IMR-90 (cell line): ENCODE measurements at regions not wholly inside any gene's neighbourhood (a gene's known extent, or its start where the extent isn't known, plus 50 kb on each side); places are given as distances from the start of the nearest gene placed in this dataset.

ENCODE experiments used
- ATAC-seq: fragments of 200-7000 bp; cut with Tn5 transposase; 2 replicates; pipeline ENCODE4 v1.9.1; 2020; ENCODE audit warnings: low read depth, mild to moderate bottlenecking, moderate library complexity
- BruUV-seq: library from RNA; stranded (reverse); fragments of 400-500 nt; replicated peaks from 2 replicates; lab custom pipeline; 2021; lab: Mats Ljungman, UMichigan
- CTCF ChIA-PET: fragments of 300-600 bp; formaldehyde crosslinking; extraction: SDS; loops from one replicate; lab custom pipeline; 2021; ENCODE audit warnings: antibody characterized with exemption; lab: Yijun Ruan, JAX
- POLR2A ChIA-PET: fragments of 300-600 bp; sonication (Branson Sonifier 250); formaldehyde crosslinking; loops from one replicate; lab custom pipeline; 2022; ENCODE audit warnings: antibody characterized with exemption; ENCODE audit not compliant: unreplicated experiment; lab: Charles Lee
- DNase-seq: peaks from one replicate; pipeline ENCODE4 v3.0.0; 2013
- H2AFZ ChIP-seq: replicated peaks from 2 replicates; pipeline ENCODE3; 2013; ENCODE audit warnings: low read length, mild to moderate bottlenecking; ENCODE audit not compliant: poor library complexity
- H2AK5ac ChIP-seq: 2 replicates; pipeline ENCODE4 v1.6.1; 2013; ENCODE audit warnings: low read depth, low read length, inconsistent platforms
- H2AK9ac ChIP-seq: replicated peaks from 2 replicates; pipeline ENCODE3; 2013; ENCODE audit warnings: mild to moderate bottlenecking, low read depth, low read length, moderate library complexity; ENCODE audit not compliant: poor library complexity
- H2BK120ac ChIP-seq: 2 replicates; pipeline ENCODE4 v1.6.1; 2013; ENCODE audit warnings: low read depth, low read length, inconsistent platforms
- H2BK15ac ChIP-seq: 3 replicates; pipeline ENCODE4 v1.6.1; 2013; ENCODE audit warnings: low read depth, low read length, inconsistent platforms
- H2BK20ac ChIP-seq: 2 replicates; pipeline ENCODE4 v1.6.1; 2013; ENCODE audit warnings: low read depth, mild to moderate bottlenecking, inconsistent platforms, low read length, moderate library complexity
- H2BK5ac ChIP-seq: 2 replicates; pipeline ENCODE4 v1.6.1; 2013; ENCODE audit warnings: mild to moderate bottlenecking, low read depth, low read length, inconsistent platforms; ENCODE audit not compliant: poor library complexity, severe bottlenecking
- H3K14ac ChIP-seq: replicated peaks from 2 replicates; pipeline ENCODE4 v1.6.1; 2013; ENCODE audit warnings: low read depth, low read length, inconsistent platforms
- H3K18ac ChIP-seq: 2 replicates; pipeline ENCODE4 v1.6.1; 2013; ENCODE audit warnings: low read depth, low read length, control low read depth
- H3K23ac ChIP-seq: 2 replicates; pipeline ENCODE4 v1.6.1; 2013; ENCODE audit warnings: low read depth, low read length, inconsistent platforms
- H3K27ac ChIP-seq: 2 replicates; pipeline ENCODE4 v1.5.1; 2013; ENCODE audit warnings: mild to moderate bottlenecking, control low read depth, low read length; ENCODE audit not compliant: insufficient read depth
- H3K27me3 ChIP-seq: 2 replicates; pipeline ENCODE4 v1.6.1; 2013; ENCODE audit warnings: low read length; ENCODE audit not compliant: control insufficient read depth, insufficient read depth
- H3K36me3 ChIP-seq: 2 replicates; pipeline ENCODE4 v1.6.1; 2013; ENCODE audit warnings: low read length, mixed read lengths; ENCODE audit not compliant: control insufficient read depth, insufficient read depth
- H3K4ac ChIP-seq: 2 replicates; pipeline ENCODE4 v1.6.1; 2013; ENCODE audit warnings: low read depth, low read length, inconsistent platforms
- H3K4me1 ChIP-seq: 2 replicates; pipeline ENCODE4 v1.6.1; 2013; ENCODE audit warnings: low read length, mixed read lengths; ENCODE audit not compliant: control insufficient read depth, insufficient read depth
- H3K4me2 ChIP-seq: 2 replicates; pipeline ENCODE4 v1.6.1; 2013; ENCODE audit warnings: low read depth, mild to moderate bottlenecking, control low read depth, low read length, moderate library complexity
- H3K4me3 ChIP-seq: 2 replicates; pipeline ENCODE4 v1.5.1; 2013; ENCODE audit warnings: low read depth, mild to moderate bottlenecking, control low read depth, low read length, moderate library complexity; ENCODE audit not compliant: insufficient read depth
- H3K56ac ChIP-seq: 2 replicates; pipeline ENCODE4 v1.6.1; 2013; ENCODE audit warnings: low read length, inconsistent platforms; ENCODE audit not compliant: insufficient read depth; ENCODE audit errors: extremely low read depth
- H3K79me1 ChIP-seq, 2 experiments: 2 replicates each; pipeline ENCODE4 v1.6.1; 2013; ENCODE audit warnings: low read length in 2 of 2, inconsistent platforms in 1 of 2, low read depth in 1 of 2
- H3K9ac ChIP-seq: 2 replicates; pipeline ENCODE4 v1.6.1; 2013; ENCODE audit warnings: low read depth, low read length, control low read depth
- H3K9me1 ChIP-seq: 2 replicates; pipeline ENCODE4 v1.6.1; 2013; ENCODE audit warnings: low read length, inconsistent platforms; ENCODE audit not compliant: insufficient read depth
- H3K9me3 ChIP-seq: 2 replicates; pipeline ENCODE4 v1.6.1; 2013; ENCODE audit warnings: low read length; ENCODE audit not compliant: control insufficient read depth, insufficient read depth
- H4K20me1 ChIP-seq: 2 replicates; pipeline ENCODE4 v1.6.1; 2013; ENCODE audit warnings: low read length, inconsistent platforms; ENCODE audit not compliant: insufficient read depth
- H4K5ac ChIP-seq: 2 replicates; pipeline ENCODE4 v1.6.1; 2013; ENCODE audit warnings: mild to moderate bottlenecking, low read depth, low read length, control low read depth
- H4K8ac ChIP-seq, 2 experiments: 2 replicates each; pipeline ENCODE4 v1.6.1; 2013; ENCODE audit warnings: low read depth in 2 of 2, low read length in 2 of 2, control low read depth in 1 of 2, inconsistent platforms in 1 of 2
- H4K91ac ChIP-seq: 2 replicates; pipeline ENCODE4 v1.6.1; 2013; ENCODE audit warnings: low read depth, low read length, inconsistent platforms; ENCODE audit not compliant: insufficient read depth
- BHLHE40 ChIP-seq: fragments of 150-350 bp; IDR thresholded peaks from 2 replicates; pipeline ENCODE4 v1.6.1; 2016; ENCODE audit warnings: mild to moderate bottlenecking, low read depth, low read length
- CHD1 ChIP-seq: IDR thresholded peaks from 2 replicates; pipeline ENCODE4 v1.6.1; 2012; ENCODE audit warnings: low read depth, low read length, improper control_type of control experiment
- CTCF ChIP-seq: conservative IDR thresholded peaks from 2 replicates; pipeline ENCODE4 v1.5.1; 2012; ENCODE audit warnings: mild to moderate bottlenecking, low read depth, low read length, improper control_type of control experiment
- FOS ChIP-seq: fragments of 150-350 bp; IDR thresholded peaks from 2 replicates; pipeline ENCODE4 v1.6.1; 2016; ENCODE audit warnings: low read depth, low read length
- MAFK ChIP-seq: IDR thresholded peaks from 2 replicates; pipeline ENCODE4 v1.6.1; 2012; ENCODE audit warnings: low read depth, low read length, improper control_type of control experiment
- MAZ ChIP-seq: IDR thresholded peaks from 2 replicates; pipeline ENCODE4 v1.6.1; 2012; ENCODE audit warnings: low read depth, mild to moderate bottlenecking, low read length, improper control_type of control experiment, moderate library complexity, borderline replicate concordance
- MXI1 ChIP-seq: IDR thresholded peaks from 2 replicates; pipeline ENCODE4 v1.6.1; 2012; ENCODE audit warnings: low read depth, mild to moderate bottlenecking, low read length, moderate library complexity, borderline replicate concordance
- NFE2L2 ChIP-seq: fragments of 150-350 bp; IDR thresholded peaks from 2 replicates; pipeline ENCODE4 v1.6.1; 2016; ENCODE audit warnings: low read depth, mild to moderate bottlenecking, low read length
- POLR2A ChIP-seq: IDR thresholded peaks from 2 replicates; pipeline ENCODE4 v1.6.1; 2012; ENCODE audit warnings: mild to moderate bottlenecking, low read depth, low read length
- RCOR1 ChIP-seq: IDR thresholded peaks from 2 replicates; pipeline ENCODE4 v1.6.1; 2012; ENCODE audit warnings: mild to moderate bottlenecking, low read length, improper control_type of control experiment; ENCODE audit not compliant: insufficient replicate concordance
- SMC3 ChIP-seq: fragments of 150-350 bp; IDR thresholded peaks from 2 replicates; pipeline ENCODE4 v1.6.1; 2016; ENCODE audit warnings: low read depth, mild to moderate bottlenecking, antibody characterized with exemption, low read length, moderate library complexity
- WGBS, 2 experiments: methylation state at CpG; one replicate each; pipeline versions ENCODE4 v1.1.5 to v1.1.7; 2013; ENCODE audit warnings: missing lambda C conversion rate in 2 of 2; ENCODE audit not compliant: insufficient read length in 1 of 2; ENCODE audit errors: extremely low coverage in 2 of 2; 5-methylcytosine and 5-hydroxymethylcytosine counted together
- dilution Hi-C: fragments of 300-500 bp; cut with HindIII; formaldehyde crosslinking; loops from one replicate; pipeline ENCODE4 v1.14.3; 2018; ENCODE audit warnings: low sequenced_read_pairs; ENCODE audit not compliant: unreplicated experiment
- in situ Hi-C: fragments of 300-500 bp; cut with MboI; formaldehyde crosslinking; loops from 3 replicates; pipeline ENCODE4 v1.14.3; 2019; ENCODE audit warnings: low sequenced_read_pairs, inconsistent platforms, mixed read lengths
- intact Hi-C: fragments of 100-400 bp; cut with micrococcal nuclease; formaldehyde crosslinking; loops from 2 replicates; pipeline ENCODE4 v1.10.0; 2022
- TF ChIP-seq, protein P1 (sequence below): fragments of 150-350 bp; IDR thresholded peaks from 2 replicates; pipeline ENCODE4 v1.6.1; 2017; ENCODE audit warnings: mild to moderate bottlenecking, antibody characterized with exemption, low read length, low read depth

DNA sequence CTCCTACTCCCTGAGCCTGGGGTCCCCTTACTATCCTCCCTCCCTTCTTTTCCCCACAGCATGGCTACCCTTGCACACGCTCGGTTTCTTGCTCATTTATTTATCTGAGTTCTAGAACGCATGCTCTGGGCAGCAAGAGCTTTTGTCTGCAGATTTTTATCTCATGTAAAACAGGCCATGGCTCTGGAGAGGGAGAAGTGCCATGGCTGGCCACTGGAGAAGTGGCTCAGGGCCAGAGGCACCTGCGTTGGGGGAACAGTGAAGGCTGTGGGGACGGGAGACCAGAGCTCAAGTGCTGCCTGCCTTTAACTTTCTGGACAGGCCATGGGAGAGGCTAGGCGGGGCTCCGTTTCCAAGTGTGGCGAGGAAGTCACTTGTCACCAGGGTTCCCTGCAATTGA lies 177.7 kb upstream of the SULF2 start:
- Histone ChIP-seq H3K56ac (no peak overlapping the region), H2BK5ac (no peak overlapping the region), H3K14ac (no peak overlapping the region), H2BK20ac (no peak overlapping the region), H3K4me1 (no peaks in the 10 kb centered on the region), H3K79me1 (no peaks in the 10 kb centered on the region), H4K91ac (no peak overlapping the region), H2AK5ac (no peak overlapping the region), H3K9ac (no peak overlapping the region), H2BK120ac (no peak overlapping the region), H3K4ac (no peak overlapping the region), H3K27me3 (no peaks in the 10 kb centered on the region; the same call in 1 of the 2 replicates), H3K9me3 (no peaks in the 10 kb centered on the region), H4K5ac (no peak overlapping the region), H3K36me3 (no peaks in the 10 kb centered on the region), H3K9me1 (no peaks in the 10 kb centered on the region), H2AFZ (no peak overlapping the region), H3K4me2 (no peak overlapping the region), H2AK9ac (no peak overlapping the region), H4K8ac (no peak overlapping the region), H2BK15ac (no peak overlapping the region), H3K4me3 (no peak overlapping the region), H3K27ac (no peak overlapping the region), H3K18ac (no peak overlapping the region), H3K23ac (no peak overlapping the region), H4K20me1 (no peaks in the 10 kb centered on the region)
- intact Hi-C loops: no loop called here
- dilution Hi-C loops: no loop called here
- 69% methylated on average over 3 of the region's 8 CpGs; no CpG with 5 or more reads in 1 of the 2 experiments for WGBS, 2 experiments
- no peak for DNase-seq
- ChIA-PET CTCF (no interaction called here), POLR2A (no interaction called here)
- no TSS peak for BruUV-seq
- in situ Hi-C loops: no loop called here
- TF ChIP-seq RCOR1 (no peak), MAZ (no peak), MAFK (no peak), SMC3 (no peak), POLR2A (no peak), BHLHE40 (no peak), CTCF (no peak), CHD1 (no peak), NFE2L2 (no peak), FOS (no peak), MXI1 (no peak)
- TF ChIP-seq, protein P1, sequence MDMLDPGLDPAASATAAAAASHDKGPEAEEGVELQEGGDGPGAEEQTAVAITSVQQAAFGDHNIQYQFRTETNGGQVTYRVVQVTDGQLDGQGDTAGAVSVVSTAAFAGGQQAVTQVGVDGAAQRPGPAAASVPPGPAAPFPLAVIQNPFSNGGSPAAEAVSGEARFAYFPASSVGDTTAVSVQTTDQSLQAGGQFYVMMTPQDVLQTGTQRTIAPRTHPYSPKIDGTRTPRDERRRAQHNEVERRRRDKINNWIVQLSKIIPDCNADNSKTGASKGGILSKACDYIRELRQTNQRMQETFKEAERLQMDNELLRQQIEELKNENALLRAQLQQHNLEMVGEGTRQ: no peak
- ATAC-seq: no peak
